ENCODE measurements at regions not wholly inside any gene's neighbourhood (a gene's known extent, or its start where the extent isn't known, plus 50 kb on each side); places are given as distances from the start of the nearest gene placed in this dataset.

GRCh38 chr18:38933910-38934510 is 1368.4 kb upstream of the CELF4 start:
- BruUV-seq (replicated peaks) = no TSS peak
- intact Hi-C loops (cut with micrococcal nuclease) = no loop called here

GRCh38 chr18:38933322-38933721 is 1367.7 kb upstream of the CELF4 start:
- H3K9me3 Mint-ChIP-seq (ENCODE audit: unreplicated experiment) = no peaks in the 10 kb centered on the region
- intact Hi-C loops (cut with micrococcal nuclease) = no loop called here
- H3K27me3 Mint-ChIP-seq (ENCODE audit: insufficient read depth, unreplicated experiment) = no peaks in the 10 kb centered on the region
- CTCF ChIA-PET = interaction anchor here (1.2 kb wide), 1 partner anchor 9 kb away, joined by 3 read pairs; no protein-coding TSS in a partner anchor
- no peak for DNase-seq (ENCODE audit: unreplicated experiment)
- BruUV-seq (replicated peaks) = no TSS peak
- no peak overlapping the region for H3K4me3 Mint-ChIP-seq (ENCODE audit: unreplicated experiment)
- no peak overlapping the region for H3K27ac Mint-ChIP-seq (ENCODE audit: low read depth, unreplicated experiment)
- no peak for TF ChIP-seq CTCF (IDR thresholded peaks at IDR 0.05; ENCODE audit: unreplicated experiment)
- H3K36me3 Mint-ChIP-seq (ENCODE audit: insufficient read depth, unreplicated experiment) = no peaks in the 10 kb centered on the region
- H3K4me1 Mint-ChIP-seq (ENCODE audit: insufficient read depth, unreplicated experiment) = peaks cover 5% of the 10 kb centered on the region
- POLR2A ChIA-PET = no interaction called here

More at GRCh38 chr18:38933910-38934510, 1368.4 kb upstream of the CELF4 start:
- H3K27me3 Mint-ChIP-seq (ENCODE audit: insufficient read depth, unreplicated experiment) = no peaks in the 10 kb centered on the region
- no peak for DNase-seq (ENCODE audit: unreplicated experiment)
- no peak overlapping the region for H3K27ac Mint-ChIP-seq (ENCODE audit: low read depth, unreplicated experiment)
- H3K9me3 Mint-ChIP-seq (ENCODE audit: unreplicated experiment) = no peaks in the 10 kb centered on the region
- H3K36me3 Mint-ChIP-seq (ENCODE audit: insufficient read depth, unreplicated experiment) = no peaks in the 10 kb centered on the region
- no peak for TF ChIP-seq CTCF (IDR thresholded peaks at IDR 0.05; ENCODE audit: unreplicated experiment)
- CTCF ChIA-PET = no interaction called here
- H3K4me1 Mint-ChIP-seq (ENCODE audit: insufficient read depth, unreplicated experiment) = peaks cover 5% of the 10 kb centered on the region
- POLR2A ChIA-PET = no interaction called here
- no peak overlapping the region for H3K4me3 Mint-ChIP-seq (ENCODE audit: unreplicated experiment)

- CTCF ChIA-PET = interaction anchor here (1.2 kb wide), 1 partner anchor 9 kb away, joined by 3 read pairs; no protein-coding TSS in a partner anchor
- POLR2A ChIA-PET = no interaction called here
- TF ChIP-seq CTCF (IDR thresholded peaks at IDR 0.05; ENCODE audit: unreplicated experiment) = no peak
- no peak for DNase-seq (ENCODE audit: unreplicated experiment)
- no peak overlapping the region for H3K27ac Mint-ChIP-seq (ENCODE audit: low read depth, unreplicated experiment)
- no peaks in the 10 kb centered on the region for H3K36me3 Mint-ChIP-seq (ENCODE audit: insufficient read depth, unreplicated experiment)
- no TSS peak for BruUV-seq (replicated peaks)
- intact Hi-C loops (cut with micrococcal nuclease) = no loop called here
- no peak overlapping the region for H3K4me3 Mint-ChIP-seq (ENCODE audit: unreplicated experiment)
- peaks cover 5% of the 10 kb centered on the region for H3K4me1 Mint-ChIP-seq (ENCODE audit: insufficient read depth, unreplicated experiment)
- no peaks in the 10 kb centered on the region for H3K27me3 Mint-ChIP-seq (ENCODE audit: insufficient read depth, unreplicated experiment)
- H3K9me3 Mint-ChIP-seq (ENCODE audit: unreplicated experiment) = no peaks in the 10 kb centered on the region
Observed at GRCh38 chr18:38932752-38933151, 1367.2 kb upstream of the CELF4 start.

- no peaks in the 10 kb centered on the region for H3K27me3 Mint-ChIP-seq (ENCODE audit: insufficient read depth, unreplicated experiment)
- H3K27ac Mint-ChIP-seq (ENCODE audit: low read depth, unreplicated experiment) = no peak overlapping the region
- TF ChIP-seq CTCF (IDR thresholded peaks at IDR 0.05; ENCODE audit: unreplicated experiment) = no peak
- H3K4me3 Mint-ChIP-seq (ENCODE audit: unreplicated experiment) = no peak overlapping the region
- no peak for DNase-seq (ENCODE audit: unreplicated experiment)
- H3K4me1 Mint-ChIP-seq (ENCODE audit: insufficient read depth, unreplicated experiment) = peaks cover 5% of the 10 kb centered on the region
- no peaks in the 10 kb centered on the region for H3K36me3 Mint-ChIP-seq (ENCODE audit: insufficient read depth, unreplicated experiment)
- POLR2A ChIA-PET = interaction anchor here (0.6 to 0.7 kb wide), 2 partner anchors 9 to 1153 kb away, joined by 3 read pairs; no protein-coding TSS in a partner anchor
- H3K9me3 Mint-ChIP-seq (ENCODE audit: unreplicated experiment) = no peaks in the 10 kb centered on the region
- BruUV-seq (replicated peaks) = no TSS peak
- CTCF ChIA-PET = no interaction called here
- intact Hi-C loops (cut with micrococcal nuclease) = no loop called here
Observed at GRCh38 chr18:38931754-38932050, 1366.1 kb upstream of the CELF4 start.

Measured in MCF 10A (cell line).